A549 (cell line): ENCODE measurements at regions not wholly inside any gene's neighbourhood (a gene's known extent, or its start where the extent isn't known, plus 50 kb on each side); places are given as distances from the start of the nearest gene placed in this dataset.

Source experiments
- ATAC-seq, 2 experiments: fragments of 200-7000 bp in 1 of 2; fragments of >200 bp in 1 of 2; cut with Nextera tagmentation in 1 of 2; cut with Tn5 transposase in 1 of 2; 3 replicates each; pipeline versions ENCODE4 v1.8.0 to v1.9.1; 2018 to 2020; ENCODE audit warnings: mild to moderate bottlenecking in 1 of 2, moderate library complexity in 1 of 2
- CTCF ChIA-PET: fragments of 300-600 bp; sonication (Branson Sonifier 250); formaldehyde crosslinking; extraction: SDS; loops from one replicate; lab custom pipeline; 2021; ENCODE audit warnings: antibody characterized with exemption, inconsistent platforms; lab: Yijun Ruan, JAX
- POLR2A ChIA-PET: fragments of 350-600 bp; formaldehyde crosslinking; extraction: SDS; loops from one replicate; lab custom pipeline; 2021; ENCODE audit warnings: antibody characterized with exemption, inconsistent platforms; lab: Yijun Ruan, JAX
- DNase-seq, 2 experiments: peaks; one replicate each; pipeline versions ENCODE4 v3.0.0 to v3.0.0-alpha.2; 2011 to 2016; ENCODE audit warnings: low read depth in 1 of 2, low spot score in 1 of 2
- FAIRE-seq: peaks from 2 replicates; lab custom pipeline; 2011; peaks lifted over from hg19 to GRCh38; lab: Jason Lieb, UNC
- H3K27ac ChIP-seq, 2 experiments: fragments of >200 bp; sonication (Bioruptor Twin); formaldehyde crosslinking; 3 replicates each; pipeline ENCODE4 v1.5.1; 2016 to 2017
- H3K4me1 ChIP-seq: fragments of >200 bp; sonication (Bioruptor Twin); formaldehyde crosslinking; 3 replicates; pipeline ENCODE4 v1.6.1; 2016
- H3K4me2 ChIP-seq: fragments of >200 bp; sonication (Bioruptor Twin); formaldehyde crosslinking; 3 replicates; pipeline ENCODE4 v1.6.1; 2016
- H3K4me3 ChIP-seq: fragments of >200 bp; sonication (Bioruptor Twin); formaldehyde crosslinking; 3 replicates; pipeline ENCODE4 v1.5.1; 2016
- H3K9me3 ChIP-seq: fragments of >200 bp; sonication (Bioruptor Twin); formaldehyde crosslinking; 3 replicates; pipeline ENCODE4 v1.6.1; 2016
- ATOH8 ChIP-seq: fragments of 250-450 bp; sonication (Bioruptor Pico); IDR thresholded peaks from 2 replicates; pipeline ENCODE4 v1.5.0; 2020; ENCODE audit warnings: low read depth, mild to moderate bottlenecking, moderate library complexity
- CEBPB ChIP-seq, 2 experiments: fragments of >200 bp in 1 of 2; sonication (Bioruptor Twin) in 1 of 2; formaldehyde crosslinking in 1 of 2; IDR thresholded peaks; 2 replicates each; pipeline ENCODE4 v1.6.1; 2012 to 2016
- CHD4 ChIP-seq: fragments of 200-600 bp; sonication (generic); IDR thresholded peaks from 2 replicates; pipeline ENCODE4 v1.6.1; 2016; ENCODE audit warnings: antibody characterized with exemption, mild to moderate bottlenecking, borderline replicate concordance
- EHMT2 ChIP-seq: fragments of 200-600 bp; sonication (generic); IDR thresholded peaks from 2 replicates; pipeline ENCODE4 v1.6.1; 2016; ENCODE audit warnings: antibody characterized with exemption, low read depth, mild to moderate bottlenecking, moderate library complexity
- ELK1 ChIP-seq: fragments of 150-350 bp; IDR thresholded peaks from 2 replicates; pipeline ENCODE4 v1.6.1; 2014; ENCODE audit warnings: low read depth, mild to moderate bottlenecking, low read length
- EP300 ChIP-seq, 2 experiments: fragments of >200 bp; sonication (Bioruptor Twin); formaldehyde crosslinking; IDR thresholded peaks; 2 replicates in 1 of 2; 3 replicates in 1 of 2; pipeline ENCODE4 v1.6.1; 2016 to 2017
- FOXS1 ChIP-seq: fragments of 250-450 bp; sonication (Bioruptor Pico); IDR thresholded peaks from 2 replicates; pipeline ENCODE4 v1.5.0; 2020; ENCODE audit warnings: mild to moderate bottlenecking, moderate library complexity
- HOXA7 ChIP-seq: fragments of 250-450 bp; sonication (Bioruptor Pico); IDR thresholded peaks from 2 replicates; pipeline ENCODE4 v1.5.0; 2020; ENCODE audit warnings: mild to moderate bottlenecking, moderate library complexity
- KDM5A ChIP-seq: fragments of 200-600 bp; sonication (generic); IDR thresholded peaks from 2 replicates; pipeline ENCODE4 v1.6.1; 2016; ENCODE audit warnings: antibody characterized with exemption, mild to moderate bottlenecking
- MAFK ChIP-seq: fragments of 450-650 bp; IDR thresholded peaks from 2 replicates; pipeline ENCODE4 v1.6.1; 2014; ENCODE audit not compliant: partially characterized antibody
- MAX ChIP-seq: IDR thresholded peaks from 2 replicates; pipeline ENCODE4 v1.6.1; 2012
- MYC ChIP-seq: IDR thresholded peaks from 2 replicates; pipeline ENCODE4 v1.6.1; 2012; ENCODE audit warnings: mild to moderate bottlenecking, inconsistent platforms, low read length, improper control_type of control experiment, borderline replicate concordance
- NFE2L2 ChIP-seq: fragments of 150-350 bp; conservative IDR thresholded peaks from 2 replicates; pipeline ENCODE4 v1.6.1; 2014; ENCODE audit warnings: low read length
- NPAS2 ChIP-seq: fragments of 250-450 bp; sonication (Bioruptor Pico); IDR thresholded peaks from 2 replicates; pipeline ENCODE4 v1.8.0; 2022; ENCODE audit warnings: mild to moderate bottlenecking, moderate library complexity, borderline replicate concordance
- PHF8 ChIP-seq: fragments of 200-600 bp; sonication (generic); IDR thresholded peaks from 2 replicates; pipeline ENCODE4 v1.6.1; 2016; ENCODE audit warnings: low read depth, mild to moderate bottlenecking, antibody characterized with exemption, moderate library complexity, borderline replicate concordance
- RAD21 ChIP-seq, 2 experiments: fragments of >200 bp in 1 of 2; sonication (Bioruptor Twin) in 1 of 2; formaldehyde crosslinking in 1 of 2; IDR thresholded peaks in 1 of 2; conservative IDR thresholded peaks in 1 of 2; 2 replicates in 1 of 2; 3 replicates in 1 of 2; pipeline ENCODE4 v1.6.1; 2012 to 2018; ENCODE audit warnings: inconsistent platforms in 1 of 2
- RARB ChIP-seq: fragments of 250-450 bp; sonication (Bioruptor Pico); IDR thresholded peaks from 2 replicates; pipeline ENCODE4 v1.8.0; 2021; ENCODE audit warnings: mild to moderate bottlenecking, moderate library complexity
- RCOR1 ChIP-seq: fragments of 150-350 bp; IDR thresholded peaks from 2 replicates; pipeline ENCODE4 v1.6.1; 2014; ENCODE audit warnings: antibody characterized with exemption, low read length, low read depth
- RFX5 ChIP-seq: fragments of 450-650 bp; IDR thresholded peaks from 2 replicates; pipeline ENCODE4 v1.7.1; 2014; ENCODE audit warnings: antibody characterized with exemption, mild to moderate bottlenecking, moderate library complexity
- SMC3 ChIP-seq: fragments of >200 bp; sonication (Bioruptor Twin); formaldehyde crosslinking; IDR thresholded peaks from 3 replicates; pipeline ENCODE4 v1.6.1; 2018; ENCODE audit warnings: inconsistent platforms
- SREBF2 ChIP-seq: fragments of 450-650 bp; IDR thresholded peaks from 2 replicates; pipeline ENCODE4 v1.6.1; 2014; ENCODE audit warnings: mild to moderate bottlenecking, moderate library complexity
- TP53 ChIP-seq: fragments of 250-450 bp; sonication (Bioruptor Pico); IDR thresholded peaks from 2 replicates; pipeline ENCODE4 v1.5.0; 2021; ENCODE audit warnings: mild to moderate bottlenecking, moderate library complexity
- USF2 ChIP-seq: fragments of 450-650 bp; IDR thresholded peaks from 2 replicates; pipeline ENCODE4 v1.6.1; 2014; ENCODE audit warnings: antibody characterized with exemption
- ZC3H11A ChIP-seq: fragments of 450-650 bp; IDR thresholded peaks from 2 replicates; pipeline ENCODE4 v1.6.1; 2014; ENCODE audit warnings: antibody characterized with exemption, mild to moderate bottlenecking
- WGBS: methylation state at CpG from one replicate; pipeline ENCODE4 v1.1.6; 2017; ENCODE audit errors: missing lambda C conversion rate; 5-methylcytosine and 5-hydroxymethylcytosine counted together
- TF ChIP-seq, protein P1 (sequence below): fragments of >200 bp; sonication (Bioruptor Twin); formaldehyde crosslinking; IDR thresholded peaks from 3 replicates; pipeline ENCODE4 v1.5.1; 2016

GRCh38 chr17:68812876-68813584 is 142.2 kb downstream of the ABCA8 start:
- POLR2A ChIA-PET, result interaction anchor here (0.5 kb wide), 1 partner anchor 777 kb away, joined by 4 read pairs; the partner anchor contains the start of gene KPNA2
- DNase-seq (no peak), ATAC-seq (no peak), FAIRE-seq (no peak)
- CTCF ChIA-PET, result interaction anchor here (1.0 kb wide), 1 partner anchor 18 kb away, joined by 3 read pairs; no protein-coding TSS in a partner anchor
- no peak overlapping the region for H3K27ac ChIP-seq
- no peak overlapping the region for H3K4me3 ChIP-seq
- no peaks in the 10 kb centered on the region for H3K4me1 ChIP-seq
- H3K9me3 ChIP-seq, result no peaks in the 10 kb centered on the region
- no peak overlapping the region for H3K4me2 ChIP-seq
- 6% methylated on average over 1 of the region's 1 CpG for WGBS
- TF ChIP-seq USF2 (no peak), CHD4 (no peak), RCOR1 (no peak), MAX (no peak), RFX5 (no peak), NFE2L2 (no peak), ATOH8 (CRISPR knock-in tag) (no peak), RARB (CRISPR knock-in tag) (no peak), EP300 (IDR thresholded peaks at IDR 0.05) (no peak), HOXA7 (CRISPR knock-in tag) (no peak), ELK1 (no peak), SMC3 (no peak), MYC (no peak), NPAS2 (CRISPR knock-in tag) (no peak)

- TF ChIP-seq SREBF2 (no peak), RAD21 (conservative IDR thresholded peaks at IDR 0.05 in 1 of 2, IDR thresholded peaks at IDR 0.05 in 1 of 2) (no peak), KDM5A (no peak)
- no peaks in the 10 kb centered on the region for H3K9me3 ChIP-seq
- H3K4me3 ChIP-seq, result no peak overlapping the region
- DNase-seq (no peak), ATAC-seq (no peak), FAIRE-seq (no peak)
- POLR2A ChIA-PET, result no interaction called here
- no peaks in the 10 kb centered on the region for H3K4me1 ChIP-seq
- no peak overlapping the region for H3K4me2 ChIP-seq
- WGBS, result 65% methylated on average over 2 of the region's 2 CpGs
- CTCF ChIA-PET, result interaction anchor here (0.6 to 1.9 kb wide), 5 partner anchors 9 to 427 kb away, joined by 3 to 5 read pairs (median 3); no protein-coding TSS in a partner anchor
- no peak overlapping the region for H3K27ac ChIP-seq
These were observed 146.0 kb downstream of the ABCA8 start for GRCh38 chr17:68809148-68809547.

DNA sequence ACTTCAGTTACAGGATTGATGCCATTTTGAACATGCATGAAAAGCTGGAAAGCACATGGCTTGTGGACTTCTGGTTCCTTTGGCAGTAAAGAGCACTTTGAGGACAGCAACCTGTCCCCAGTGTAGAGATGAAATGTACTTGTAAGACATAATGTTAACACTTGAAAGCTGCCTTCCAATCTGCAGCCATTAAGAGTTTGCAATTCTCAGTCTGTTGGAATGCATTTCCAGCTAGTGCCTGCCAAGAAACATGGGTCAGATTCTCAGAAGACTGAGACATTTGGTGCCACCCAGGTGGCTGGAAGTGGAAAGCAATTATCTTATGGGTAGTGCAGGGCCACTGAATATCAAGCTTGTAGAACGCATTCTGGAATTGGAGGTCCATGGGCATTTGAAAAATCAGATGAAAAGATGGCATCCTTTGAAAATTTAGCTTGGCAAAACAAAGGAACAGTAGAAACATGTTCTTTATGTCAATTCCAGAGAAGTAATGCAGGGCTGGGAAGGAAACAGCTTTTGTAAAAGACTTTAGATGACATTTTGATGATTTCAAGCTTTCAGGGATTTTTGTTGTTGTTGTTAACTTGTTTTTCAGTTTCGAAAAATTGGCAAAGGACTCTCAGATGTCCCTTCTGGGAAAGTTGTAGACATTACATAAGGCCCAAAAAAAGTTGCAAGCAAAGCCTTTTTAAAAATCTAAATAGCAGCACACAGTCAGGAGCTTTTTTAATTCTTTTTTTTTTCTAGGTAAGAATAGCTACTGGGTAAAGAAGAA is 147.0 kb downstream of the ABCA8 start:
- DNase-seq (no peak), FAIRE-seq (no peak), ATAC-seq (no peak)
- Histone ChIP-seq H3K9me3 (no peaks in the 10 kb centered on the region), H3K4me2 (no peak overlapping the region), H3K4me1 (peaks cover 3% of the 10 kb centered on the region; the same call in 1 of the 3 replicates), H3K4me3 (no peak overlapping the region), H3K27ac (no peak overlapping the region)
- 30% methylated on average over 2 of the region's 2 CpGs for WGBS
- ChIA-PET CTCF (interaction anchor here (0.6 to 1.9 kb wide), 5 partner anchors 30 to 539 kb away, joined by 3 to 5 read pairs (median 3); no protein-coding TSS in a partner anchor), POLR2A (no interaction called here)
- TF ChIP-seq EHMT2 (no peak), NFE2L2 (no peak), MAFK (no peak), MYC (no peak), ATOH8 (CRISPR knock-in tag) (no peak), CEBPB (IDR thresholded peaks at IDR 0.05) (no peak), RAD21 (conservative IDR thresholded peaks at IDR 0.05 in 1 of 2, IDR thresholded peaks at IDR 0.05 in 1 of 2) (no peak), PHF8 (no peak), TP53 (CRISPR knock-in tag) (no peak), FOXS1 (CRISPR knock-in tag) (no peak), RFX5 (no peak), NPAS2 (CRISPR knock-in tag) (no peak), ZC3H11A (no peak)
- TF ChIP-seq, protein P1, sequence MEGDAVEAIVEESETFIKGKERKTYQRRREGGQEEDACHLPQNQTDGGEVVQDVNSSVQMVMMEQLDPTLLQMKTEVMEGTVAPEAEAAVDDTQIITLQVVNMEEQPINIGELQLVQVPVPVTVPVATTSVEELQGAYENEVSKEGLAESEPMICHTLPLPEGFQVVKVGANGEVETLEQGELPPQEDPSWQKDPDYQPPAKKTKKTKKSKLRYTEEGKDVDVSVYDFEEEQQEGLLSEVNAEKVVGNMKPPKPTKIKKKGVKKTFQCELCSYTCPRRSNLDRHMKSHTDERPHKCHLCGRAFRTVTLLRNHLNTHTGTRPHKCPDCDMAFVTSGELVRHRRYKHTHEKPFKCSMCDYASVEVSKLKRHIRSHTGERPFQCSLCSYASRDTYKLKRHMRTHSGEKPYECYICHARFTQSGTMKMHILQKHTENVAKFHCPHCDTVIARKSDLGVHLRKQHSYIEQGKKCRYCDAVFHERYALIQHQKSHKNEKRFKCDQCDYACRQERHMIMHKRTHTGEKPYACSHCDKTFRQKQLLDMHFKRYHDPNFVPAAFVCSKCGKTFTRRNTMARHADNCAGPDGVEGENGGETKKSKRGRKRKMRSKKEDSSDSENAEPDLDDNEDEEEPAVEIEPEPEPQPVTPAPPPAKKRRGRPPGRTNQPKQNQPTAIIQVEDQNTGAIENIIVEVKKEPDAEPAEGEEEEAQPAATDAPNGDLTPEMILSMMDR, result no peak
